OCI-LY7 (cell line): ENCODE measurements at regions not wholly inside any gene's neighbourhood (a gene's known extent, or its start where the extent isn't known, plus 50 kb on each side); places are given as distances from the start of the nearest gene placed in this dataset.

Source experiments
- EZH2phosphoT487 ChIP-seq: fragments of 200-600 bp; sonication (generic); IDR thresholded peaks from 2 replicates; pipeline ENCODE4 v1.6.1; 2018; ENCODE audit warnings: low read depth, borderline replicate concordance, mild to moderate bottlenecking, mixed run types, antibody characterized with exemption, low read length, moderate library complexity, mixed read lengths
- TF ChIP-seq, protein P1 (sequence below): fragments of 200-600 bp; sonication (generic); conservative IDR thresholded peaks from 2 replicates; pipeline ENCODE4 v1.5.1; 2014; ENCODE audit warnings: mild to moderate bottlenecking, antibody characterized with exemption, low read length, moderate library complexity, mixed read lengths

DNA sequence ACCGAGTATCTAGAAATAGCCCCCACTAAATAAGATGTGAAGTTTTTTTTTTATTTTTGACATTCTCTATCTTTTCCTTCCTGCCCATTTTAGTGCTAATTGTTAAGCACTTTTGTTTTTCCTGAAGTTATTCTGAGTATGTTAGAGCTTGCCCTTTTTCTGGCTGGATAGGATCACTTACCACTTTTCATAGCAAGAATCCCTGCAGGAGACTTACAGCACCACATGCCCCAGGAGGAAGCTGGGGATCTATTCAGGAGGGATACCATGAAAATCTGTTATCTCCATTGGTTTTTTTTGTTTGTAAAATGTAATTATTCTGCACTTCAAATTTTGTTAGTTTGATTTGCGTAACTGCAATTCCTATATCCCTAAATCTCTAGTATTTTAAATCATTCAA lies 968.4 kb downstream of the ZPLD1 start:
- TF ChIP-seq, protein P1, sequence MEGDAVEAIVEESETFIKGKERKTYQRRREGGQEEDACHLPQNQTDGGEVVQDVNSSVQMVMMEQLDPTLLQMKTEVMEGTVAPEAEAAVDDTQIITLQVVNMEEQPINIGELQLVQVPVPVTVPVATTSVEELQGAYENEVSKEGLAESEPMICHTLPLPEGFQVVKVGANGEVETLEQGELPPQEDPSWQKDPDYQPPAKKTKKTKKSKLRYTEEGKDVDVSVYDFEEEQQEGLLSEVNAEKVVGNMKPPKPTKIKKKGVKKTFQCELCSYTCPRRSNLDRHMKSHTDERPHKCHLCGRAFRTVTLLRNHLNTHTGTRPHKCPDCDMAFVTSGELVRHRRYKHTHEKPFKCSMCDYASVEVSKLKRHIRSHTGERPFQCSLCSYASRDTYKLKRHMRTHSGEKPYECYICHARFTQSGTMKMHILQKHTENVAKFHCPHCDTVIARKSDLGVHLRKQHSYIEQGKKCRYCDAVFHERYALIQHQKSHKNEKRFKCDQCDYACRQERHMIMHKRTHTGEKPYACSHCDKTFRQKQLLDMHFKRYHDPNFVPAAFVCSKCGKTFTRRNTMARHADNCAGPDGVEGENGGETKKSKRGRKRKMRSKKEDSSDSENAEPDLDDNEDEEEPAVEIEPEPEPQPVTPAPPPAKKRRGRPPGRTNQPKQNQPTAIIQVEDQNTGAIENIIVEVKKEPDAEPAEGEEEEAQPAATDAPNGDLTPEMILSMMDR = no peak
- no peak for TF ChIP-seq EZH2phosphoT487
